C4-2B (cell line): ENCODE measurements at regions not wholly inside any gene's neighbourhood (a gene's known extent, or its start where the extent isn't known, plus 50 kb on each side); places are given as distances from the start of the nearest gene placed in this dataset.
"Not testable (repeated sequence)": the region's sequence is repeated elsewhere in the genome, so short reads cannot be mapped to it uniquely, and the experiment has no call there.

Source experiments
- H3K27ac ChIP-seq: fragments of 450-650 bp; 2 replicates; pipeline ENCODE4 v1.5.1; 2017
- CTCF ChIP-seq: fragments of 450-650 bp; conservative IDR thresholded peaks from 2 replicates; pipeline ENCODE4 v1.5.1; 2017; ENCODE audit warnings: mild to moderate bottlenecking
- ZFX ChIP-seq: fragments of 450-650 bp; IDR thresholded peaks from 2 replicates; pipeline ENCODE4 v1.6.1; 2017

- no peak overlapping the region for H3K27ac ChIP-seq
- TF ChIP-seq ZFX (no peak), CTCF (no peak)
Measured at GRCh38 chr7:121501566-121501965, 105.5 kb upstream of the FAM3C start.

- TF ChIP-seq CTCF (no peak), ZFX (no peak)
- H3K27ac ChIP-seq: no peak overlapping the region
Measured at GRCh38 chr7:121500360-121501058, 104.4 kb upstream of the FAM3C start.

GRCh38 chr7:121499624-121500023 is 103.5 kb upstream of the FAM3C start:
- TF ChIP-seq ZFX: no peak
- no peak for TF ChIP-seq CTCF
- no peak overlapping the region for H3K27ac ChIP-seq

- TF ChIP-seq ZFX (no peak), CTCF (no peak)
- H3K27ac ChIP-seq: no peak overlapping the region
Measured at GRCh38 chr7:121498816-121499215, 102.7 kb upstream of the FAM3C start.

- not testable (repeated sequence) for H3K27ac ChIP-seq
Measured at GRCh38 chr7:121497545-121497944, 101.4 kb upstream of the FAM3C start.

- H3K27ac ChIP-seq: no peak overlapping the region
- TF ChIP-seq CTCF (no peak), ZFX (no peak)
Measured at GRCh38 chr7:121494516-121494915, 98.4 kb upstream of the FAM3C start.

GRCh38 chr7:121493553-121493952 is 97.4 kb upstream of the FAM3C start:
- no peak for TF ChIP-seq ZFX
- peak; percentile 1; the same call in 1 of the 2 replicates for TF ChIP-seq CTCF
- H3K27ac ChIP-seq: no peak overlapping the region

- TF ChIP-seq CTCF (no peak), ZFX (no peak)
- no peak overlapping the region for H3K27ac ChIP-seq
Measured at GRCh38 chr7:121490309-121490708, 94.2 kb upstream of the FAM3C start.
